ENCODE measurements at regions not wholly inside any gene's neighbourhood (a gene's known extent, or its start where the extent isn't known, plus 50 kb on each side); places are given as distances from the start of the nearest gene placed in this dataset.

DNA sequence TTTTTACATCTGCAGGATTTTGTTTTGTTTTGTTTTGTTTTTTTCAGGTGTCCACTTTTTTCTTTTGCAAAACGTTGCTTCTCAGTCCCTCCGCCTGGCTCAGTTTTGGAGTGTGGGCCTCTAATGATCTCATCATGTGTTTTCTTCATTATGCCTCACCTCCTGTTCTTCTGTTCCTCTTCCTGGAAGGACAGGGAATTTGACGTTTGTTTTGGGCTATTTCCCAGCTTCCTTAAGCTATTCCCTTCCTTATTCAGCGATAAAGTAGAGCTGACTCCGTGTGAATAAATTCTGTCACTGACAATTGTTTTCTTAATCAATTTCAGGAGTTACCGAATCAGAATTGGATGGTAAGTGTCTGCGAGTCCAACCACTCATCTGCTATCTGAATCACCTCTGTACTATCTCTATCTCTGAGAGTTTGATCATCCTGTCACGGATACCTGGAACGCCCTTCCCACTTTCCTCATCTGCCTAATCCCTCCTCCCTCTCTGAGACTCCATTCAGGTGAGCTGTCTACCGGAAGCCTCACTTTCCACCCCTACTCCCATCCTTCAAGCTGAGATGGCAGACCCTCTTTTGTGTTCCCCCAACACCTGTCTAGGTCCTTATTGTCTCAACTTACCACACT is 218.4 kb downstream of the GATA3 start:
- TF ChIP-seq GATA2 (IDR thresholded peaks at IDR 0.05; ENCODE audit: low read depth, low read length) = no peak
- no peak for TF ChIP-seq GATA3 (IDR thresholded peaks at IDR 0.05; ENCODE audit: low read depth, low read length)

Measured in SH-SY5Y (cell line).